Heart left ventricle (tissue), 13 donors: ENCODE measurements at regions not wholly inside any gene's neighbourhood (a gene's known extent, or its start where the extent isn't known, plus 50 kb on each side); places are given as distances from the start of the nearest gene placed in this dataset.

Experiments used
- POLR2A ChIP-seq, 2 donors: fragments of 450-650 bp; IDR thresholded peaks; one replicate each; pipeline ENCODE4 v1.6.1; 2017; ENCODE audit warnings: antibody characterized with exemption in 2 of 2, mild to moderate bottlenecking in 2 of 2, moderate library complexity in 2 of 2
- TF ChIP-seq, protein P1 (sequence below), 12 donors: fragments of 200-600 bp; sonication (generic) in 4 of 12; IDR thresholded peaks; one replicate each; pipeline versions ENCODE4 v1.5.0 to v1.8.0; 2018 to 2022; ENCODE audit warnings: antibody characterized with exemption in 12 of 12, mild to moderate bottlenecking in 5 of 12
- donor health status: ischemic (EF 13 %, LVEDD 7.1; RV severe dilation, severe dysfunction).
- donor health status: DM: no; HTN: yes; CAD: no.
- donor health status: DM: no; HTN: no; CAD: no.
- donor health status: ischemic (EF 25% LVEDD 6.9; RV normal size, moderate dysfunction).
- donor health status: ischemic (EF 25% LVEDD 5.7; RV mildly dilated, moderate dysfunction).
- donor health status: ischemic (EF 35%, LVEDD 5.7; RV mildly dilated, moderate dysfunction).
- donor health status: nonischemic (EF 11% LVEDD 7.7; RV severe dilation, severe dysfunction).
- donor health status: DM: yes; HTN: yes; CAD: no.
- donor health status: PGD.
- donor health status: ischemic (EF 29% LVEDD 5.4; RV normal size, mild dysfunction).
- donor health status: nonischemic (EF 23%, LVEDD 6.1; RV moderate dilation, normal function).

DNA sequence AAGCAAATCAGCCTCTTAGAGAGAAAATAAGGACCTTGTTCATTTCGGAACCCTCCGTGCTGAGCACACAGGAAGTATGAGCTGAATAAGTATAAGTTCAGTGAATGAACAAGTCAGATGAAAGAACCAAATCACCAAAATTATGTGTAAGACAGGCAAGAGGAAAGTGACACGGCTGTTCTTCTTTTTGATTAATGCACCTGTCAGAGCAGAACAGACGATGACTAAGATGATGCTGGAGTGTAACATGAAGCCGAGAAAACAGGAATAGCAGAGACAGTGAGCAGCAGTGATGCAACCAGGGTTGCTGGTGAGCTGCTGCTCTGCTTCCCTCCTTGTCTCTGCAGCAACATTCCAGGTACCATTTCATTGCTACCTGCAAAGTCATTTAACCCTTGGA is 861.1 kb downstream of the GALC start:
- TF ChIP-seq, protein P1, sequence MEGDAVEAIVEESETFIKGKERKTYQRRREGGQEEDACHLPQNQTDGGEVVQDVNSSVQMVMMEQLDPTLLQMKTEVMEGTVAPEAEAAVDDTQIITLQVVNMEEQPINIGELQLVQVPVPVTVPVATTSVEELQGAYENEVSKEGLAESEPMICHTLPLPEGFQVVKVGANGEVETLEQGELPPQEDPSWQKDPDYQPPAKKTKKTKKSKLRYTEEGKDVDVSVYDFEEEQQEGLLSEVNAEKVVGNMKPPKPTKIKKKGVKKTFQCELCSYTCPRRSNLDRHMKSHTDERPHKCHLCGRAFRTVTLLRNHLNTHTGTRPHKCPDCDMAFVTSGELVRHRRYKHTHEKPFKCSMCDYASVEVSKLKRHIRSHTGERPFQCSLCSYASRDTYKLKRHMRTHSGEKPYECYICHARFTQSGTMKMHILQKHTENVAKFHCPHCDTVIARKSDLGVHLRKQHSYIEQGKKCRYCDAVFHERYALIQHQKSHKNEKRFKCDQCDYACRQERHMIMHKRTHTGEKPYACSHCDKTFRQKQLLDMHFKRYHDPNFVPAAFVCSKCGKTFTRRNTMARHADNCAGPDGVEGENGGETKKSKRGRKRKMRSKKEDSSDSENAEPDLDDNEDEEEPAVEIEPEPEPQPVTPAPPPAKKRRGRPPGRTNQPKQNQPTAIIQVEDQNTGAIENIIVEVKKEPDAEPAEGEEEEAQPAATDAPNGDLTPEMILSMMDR (IDR thresholded peaks at IDR 0.05), result no peak
- no peak for TF ChIP-seq POLR2A (IDR thresholded peaks at IDR 0.05)
